ENCODE measurements at regions not wholly inside any gene's neighbourhood (a gene's known extent, or its start where the extent isn't known, plus 50 kb on each side); places are given as distances from the start of the nearest gene placed in this dataset.

DNA sequence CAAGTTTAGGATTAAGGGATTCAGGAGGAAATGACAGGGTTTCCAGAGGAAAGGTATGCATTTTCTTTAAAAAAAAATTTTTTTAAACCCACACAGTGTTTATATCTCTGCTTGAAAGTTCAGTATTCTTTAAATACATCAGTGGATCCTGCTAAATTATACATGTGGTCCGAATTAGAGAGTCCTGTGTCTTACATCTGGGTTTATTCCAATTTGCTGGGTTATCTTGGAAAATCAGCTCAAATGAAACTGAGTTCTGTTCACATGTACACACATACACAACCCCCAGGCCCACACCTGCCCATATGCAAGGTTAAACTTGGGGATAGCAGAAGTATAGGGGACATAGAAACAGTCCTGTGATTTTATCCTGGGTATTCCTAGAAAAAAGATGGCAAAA is 493.7 kb downstream of the ZNF608 start:
- Mint-ChIP-seq H3K4me3 (no peak overlapping the region), H3K9me3 (peaks cover 7% of the 10 kb centered on the region), H3K27ac (no peak overlapping the region), H3K27me3 (no peaks in the 10 kb centered on the region), H3K4me1 (ENCODE audit: low read depth) (no peaks in the 10 kb centered on the region), H3K36me3 (ENCODE audit: low read depth) (no peaks in the 10 kb centered on the region)
- intact Hi-C loops (cut with micrococcal nuclease), result no loop called here
- no peak for DNase-seq
- POLR2A ChIA-PET, result no interaction called here
- TF ChIP-seq, protein P1, sequence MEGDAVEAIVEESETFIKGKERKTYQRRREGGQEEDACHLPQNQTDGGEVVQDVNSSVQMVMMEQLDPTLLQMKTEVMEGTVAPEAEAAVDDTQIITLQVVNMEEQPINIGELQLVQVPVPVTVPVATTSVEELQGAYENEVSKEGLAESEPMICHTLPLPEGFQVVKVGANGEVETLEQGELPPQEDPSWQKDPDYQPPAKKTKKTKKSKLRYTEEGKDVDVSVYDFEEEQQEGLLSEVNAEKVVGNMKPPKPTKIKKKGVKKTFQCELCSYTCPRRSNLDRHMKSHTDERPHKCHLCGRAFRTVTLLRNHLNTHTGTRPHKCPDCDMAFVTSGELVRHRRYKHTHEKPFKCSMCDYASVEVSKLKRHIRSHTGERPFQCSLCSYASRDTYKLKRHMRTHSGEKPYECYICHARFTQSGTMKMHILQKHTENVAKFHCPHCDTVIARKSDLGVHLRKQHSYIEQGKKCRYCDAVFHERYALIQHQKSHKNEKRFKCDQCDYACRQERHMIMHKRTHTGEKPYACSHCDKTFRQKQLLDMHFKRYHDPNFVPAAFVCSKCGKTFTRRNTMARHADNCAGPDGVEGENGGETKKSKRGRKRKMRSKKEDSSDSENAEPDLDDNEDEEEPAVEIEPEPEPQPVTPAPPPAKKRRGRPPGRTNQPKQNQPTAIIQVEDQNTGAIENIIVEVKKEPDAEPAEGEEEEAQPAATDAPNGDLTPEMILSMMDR (IDR thresholded peaks at IDR 0.05), result no peak
- CTCF ChIA-PET, result interaction anchor here (1.1 kb wide), 1 partner anchor 8 kb away, joined by 3 read pairs; no protein-coding TSS in a partner anchor
- no peak for ATAC-seq

DNA sequence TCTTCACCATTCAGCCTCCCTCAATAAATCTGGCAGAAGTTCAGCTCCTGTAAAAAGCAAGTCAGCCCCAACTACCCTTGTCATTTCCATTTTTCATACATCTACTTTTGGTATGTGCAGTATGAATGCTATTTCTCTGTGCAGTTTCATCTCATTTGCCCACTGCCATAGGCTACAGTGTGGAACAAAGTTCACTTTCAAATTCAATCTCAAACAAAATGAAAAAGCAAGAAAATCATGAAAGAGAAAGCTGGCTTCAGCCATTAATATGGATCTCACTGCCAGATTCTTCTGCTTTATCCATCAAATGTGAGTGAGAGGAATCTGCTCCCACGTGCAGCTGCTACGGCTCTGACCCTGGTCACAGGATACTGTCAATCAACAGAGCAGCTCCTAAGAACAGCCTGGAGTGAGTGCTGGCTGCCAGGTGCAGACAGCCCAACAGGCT is 494.2 kb downstream of the ZNF608 start:
- TF ChIP-seq, protein P1 (IDR thresholded peaks at IDR 0.05), result no peak
- ATAC-seq, result no peak
- intact Hi-C loops (cut with micrococcal nuclease), result no loop called here
- no peak overlapping the region for H3K27ac Mint-ChIP-seq
- H3K4me3 Mint-ChIP-seq, result no peak overlapping the region
- H3K27me3 Mint-ChIP-seq, result no peaks in the 10 kb centered on the region
- no peaks in the 10 kb centered on the region for H3K4me1 Mint-ChIP-seq (ENCODE audit: low read depth)
- POLR2A ChIA-PET, result no interaction called here
- H3K36me3 Mint-ChIP-seq (ENCODE audit: low read depth), result no peaks in the 10 kb centered on the region
- CTCF ChIA-PET, result no interaction called here
- no peak for DNase-seq
- peaks cover 10% of the 10 kb centered on the region for H3K9me3 Mint-ChIP-seq

DNA sequence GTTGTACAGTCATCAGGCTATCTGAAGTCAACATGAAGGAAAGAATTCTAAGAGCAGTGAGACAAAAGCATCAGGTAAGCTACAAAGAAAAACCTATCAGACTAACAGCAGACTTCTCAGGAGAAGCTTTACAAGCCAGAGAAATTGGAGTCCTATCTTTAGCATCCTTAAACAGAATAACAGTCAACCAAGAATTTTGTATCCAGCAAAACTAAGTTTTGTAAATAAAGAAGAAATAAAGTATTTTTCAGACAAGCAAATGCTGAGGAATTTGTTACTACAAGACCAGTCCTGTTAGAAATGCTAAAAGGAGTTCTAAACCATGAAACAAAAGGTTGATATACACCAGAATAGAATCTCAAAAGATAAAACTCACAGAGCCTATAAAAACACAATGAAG is 501.2 kb downstream of the ZNF608 start:
- ChIA-PET CTCF (no interaction called here), POLR2A (no interaction called here)
- intact Hi-C loops (cut with micrococcal nuclease), result no loop called here
- Mint-ChIP-seq H3K4me3 (no peak overlapping the region), H3K4me1 (ENCODE audit: low read depth) (no peaks in the 10 kb centered on the region), H3K36me3 (ENCODE audit: low read depth) (no peaks in the 10 kb centered on the region), H3K9me3 (peaks cover 19% of the 10 kb centered on the region), H3K27me3 (no peaks in the 10 kb centered on the region), H3K27ac (no peak overlapping the region)
- TF ChIP-seq, protein P1 (IDR thresholded peaks at IDR 0.05), result no peak
- ATAC-seq (no peak), DNase-seq (no peak)

DNA sequence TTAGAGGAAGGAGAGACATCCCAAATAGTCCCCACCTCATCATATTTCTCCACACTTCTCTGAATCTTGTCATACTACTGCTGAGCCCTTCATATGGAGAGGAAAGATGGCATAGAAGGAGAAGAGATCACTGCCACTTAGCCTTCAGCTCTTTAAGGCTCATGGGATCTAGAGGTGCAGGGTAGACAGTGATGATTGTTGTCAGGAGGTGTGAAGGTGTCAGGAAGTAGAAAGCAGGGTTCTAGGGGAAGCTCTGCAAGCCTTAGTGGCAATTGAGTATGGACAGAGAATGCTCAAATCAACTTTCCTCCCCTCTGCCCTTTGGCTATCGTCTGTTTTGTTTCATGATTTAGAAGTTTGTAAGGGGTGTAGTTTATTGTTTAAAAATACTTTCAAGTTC is 505.7 kb downstream of the ZNF608 start:
- Mint-ChIP-seq H3K36me3 (ENCODE audit: low read depth) (no peaks in the 10 kb centered on the region), H3K9me3 (peaks cover 7% of the 10 kb centered on the region), H3K4me3 (no peak overlapping the region), H3K4me1 (ENCODE audit: low read depth) (no peaks in the 10 kb centered on the region), H3K27ac (no peak overlapping the region), H3K27me3 (no peaks in the 10 kb centered on the region)
- CTCF ChIA-PET, result no interaction called here
- ATAC-seq, result no peak
- intact Hi-C loops (cut with micrococcal nuclease), result no loop called here
- POLR2A ChIA-PET, result no interaction called here
- DNase-seq, result no peak
- TF ChIP-seq, protein P1 (IDR thresholded peaks at IDR 0.05), result no peak

DNA sequence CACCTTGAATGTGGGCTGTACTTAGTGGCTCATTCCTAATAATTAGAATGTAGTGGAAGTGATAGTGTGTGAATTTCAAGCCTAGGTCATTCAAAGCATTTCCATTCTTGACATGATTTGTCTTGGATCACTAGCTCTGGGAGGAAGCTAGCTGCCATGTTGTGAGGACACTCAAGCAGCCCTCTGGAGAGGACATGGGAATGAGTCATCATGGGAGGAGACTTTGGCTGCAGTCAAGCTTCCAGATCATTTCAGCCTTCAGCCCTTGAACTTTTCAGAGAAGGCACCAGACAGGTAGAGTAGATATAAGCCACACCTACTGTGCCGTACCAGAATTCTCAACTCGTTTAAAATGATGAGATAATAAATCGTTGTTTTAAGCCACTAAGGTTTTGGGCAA is 506.9 kb downstream of the ZNF608 start:
- no peak overlapping the region for H3K27ac Mint-ChIP-seq
- no peak for ATAC-seq
- H3K9me3 Mint-ChIP-seq, result peaks cover 2% of the 10 kb centered on the region
- ChIA-PET CTCF (no interaction called here), POLR2A (no interaction called here)
- no peak for DNase-seq
- no peak overlapping the region for H3K4me3 Mint-ChIP-seq
- TF ChIP-seq, protein P1 (IDR thresholded peaks at IDR 0.05), result no peak
- H3K27me3 Mint-ChIP-seq, result no peaks in the 10 kb centered on the region
- no peaks in the 10 kb centered on the region for H3K4me1 Mint-ChIP-seq (ENCODE audit: low read depth)
- no peaks in the 10 kb centered on the region for H3K36me3 Mint-ChIP-seq (ENCODE audit: low read depth)
- intact Hi-C loops (cut with micrococcal nuclease), result no loop called here
